Neural progenitor cell (in vitro differentiated cells): ENCODE measurements at regions not wholly inside any gene's neighbourhood (a gene's known extent, or its start where the extent isn't known, plus 50 kb on each side); places are given as distances from the start of the nearest gene placed in this dataset.

Source experiments
- DNase-seq: peaks from one replicate; pipeline ENCODE4 v3.0.0-alpha.2; 2016; ENCODE audit warnings: low spot score
- H2AFZ ChIP-seq: fragments of 200-600 bp; sonication (generic); replicated peaks from 2 replicates; pipeline ENCODE4 v1.6.1; 2016; ENCODE audit warnings: antibody characterized with exemption
- H3F3A ChIP-seq: fragments of 200-600 bp; sonication (generic); 2 replicates; pipeline ENCODE4 v1.6.1; 2016; ENCODE audit warnings: antibody characterized with exemption, low read depth
- H3K27ac ChIP-seq: fragments of 200-600 bp; sonication (generic); 2 replicates; pipeline ENCODE4 v1.5.1; 2016; ENCODE audit warnings: mild to moderate bottlenecking
- H3K27me3 ChIP-seq: fragments of 200-600 bp; sonication (generic); 2 replicates; pipeline ENCODE4 v1.6.1; 2016; ENCODE audit warnings: mild to moderate bottlenecking, moderate library complexity
- H3K36me3 ChIP-seq: fragments of 200-600 bp; sonication (generic); 2 replicates; pipeline ENCODE4 v1.5.1; 2016
- H3K4me1 ChIP-seq: fragments of 200-600 bp; sonication (generic); 2 replicates; pipeline ENCODE4 v1.6.1; 2016; ENCODE audit warnings: mixed run types
- H3K4me2 ChIP-seq: fragments of 200-600 bp; sonication (generic); 2 replicates; pipeline ENCODE4 v1.6.1; 2016
- H3K4me3 ChIP-seq: fragments of 200-600 bp; sonication (generic); 2 replicates; pipeline ENCODE4 v1.5.1; 2016
- H3K79me2 ChIP-seq: fragments of 200-600 bp; sonication (generic); 2 replicates; pipeline ENCODE4 v1.6.1; 2016; ENCODE audit warnings: low read depth
- H3K9ac ChIP-seq: fragments of 200-600 bp; sonication (generic); 2 replicates; pipeline ENCODE4 v1.6.1; 2016
- H3K9me3 ChIP-seq: fragments of 200-600 bp; sonication (generic); 2 replicates; pipeline ENCODE4 v1.5.1; 2016; ENCODE audit warnings: low read depth
- H4K20me1 ChIP-seq: fragments of 200-600 bp; sonication (generic); 2 replicates; pipeline ENCODE4 v1.6.1; 2016; ENCODE audit warnings: low read depth
- H3K27ac Mint-ChIP-seq: 3 replicates; pipeline ENCODE4 v1.8.0; 2021; ENCODE audit warnings: mixed read lengths
- H3K27me3 Mint-ChIP-seq: 2 replicates; pipeline ENCODE4 v1.8.0; 2022; ENCODE audit warnings: low read depth, mild to moderate bottlenecking, inconsistent platforms, moderate library complexity, mixed read lengths; ENCODE audit not compliant: insufficient read depth
- H3K36me3 Mint-ChIP-seq: 3 replicates; pipeline ENCODE4 v1.8.0; 2021; ENCODE audit warnings: mixed read lengths
- H3K4me1 Mint-ChIP-seq: 3 replicates; pipeline ENCODE4 v1.8.0; 2021; ENCODE audit warnings: mixed read lengths
- H3K4me3 Mint-ChIP-seq: 3 replicates; pipeline ENCODE4 v1.8.0; 2021; ENCODE audit warnings: mild to moderate bottlenecking, moderate library complexity, mixed read lengths
- H3K9me3 Mint-ChIP-seq: 3 replicates; pipeline ENCODE4 v1.8.0; 2020; ENCODE audit warnings: mixed read lengths
- EZH2 ChIP-seq: fragments of 200-600 bp; sonication (generic); IDR thresholded peaks from 2 replicates; pipeline ENCODE4 v1.6.1; 2017; ENCODE audit warnings: antibody characterized with exemption, mild to moderate bottlenecking, moderate library complexity
- EZH2phosphoT487 ChIP-seq: fragments of 200-600 bp; sonication (generic); IDR thresholded peaks from 2 replicates; pipeline ENCODE4 v1.6.1; 2017; ENCODE audit warnings: antibody characterized with exemption
- TF ChIP-seq, protein P1 (sequence below): fragments of 200-600 bp; sonication (generic); IDR thresholded peaks from 2 replicates; pipeline ENCODE4 v1.5.1; 2017; ENCODE audit warnings: antibody characterized with exemption, mild to moderate bottlenecking

DNA sequence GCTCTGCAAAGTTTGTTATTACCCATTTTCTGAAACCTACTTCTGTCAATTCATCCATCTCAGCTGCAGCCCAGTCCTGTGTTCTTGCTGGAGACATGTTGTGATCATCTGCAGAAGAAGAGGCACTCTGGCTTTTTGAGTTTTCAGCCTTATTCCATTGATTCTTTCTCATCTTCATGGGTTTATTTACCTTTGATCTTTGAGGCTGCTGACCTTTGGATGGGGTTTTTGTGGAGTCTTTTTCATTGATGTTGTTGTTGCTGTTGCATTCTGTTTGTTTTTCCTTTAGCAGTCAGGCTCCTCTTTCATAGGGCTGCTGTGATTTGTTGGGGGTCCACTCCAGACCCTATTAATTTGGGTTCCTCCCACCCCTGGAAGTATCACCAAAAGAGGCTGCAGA is 164.3 kb downstream of the FCRL5 start:
- Mint-ChIP-seq H3K27me3 (no peaks in the 10 kb centered on the region), H3K36me3 (no peaks in the 10 kb centered on the region), H3K4me1 (no peaks in the 10 kb centered on the region), H3K9me3 (no peaks in the 10 kb centered on the region), H3K27ac (no peak overlapping the region), H3K4me3 (no peak overlapping the region)
- H2AFZ ChIP-seq, result no peak overlapping the region
- no peaks in the 10 kb centered on the region for H3K27me3 ChIP-seq
- no peaks in the 10 kb centered on the region for H3K79me2 ChIP-seq
- no peak overlapping the region for H3K9ac ChIP-seq
- TF ChIP-seq EZH2 (no peak), EZH2phosphoT487 (no peak)
- TF ChIP-seq, protein P1, sequence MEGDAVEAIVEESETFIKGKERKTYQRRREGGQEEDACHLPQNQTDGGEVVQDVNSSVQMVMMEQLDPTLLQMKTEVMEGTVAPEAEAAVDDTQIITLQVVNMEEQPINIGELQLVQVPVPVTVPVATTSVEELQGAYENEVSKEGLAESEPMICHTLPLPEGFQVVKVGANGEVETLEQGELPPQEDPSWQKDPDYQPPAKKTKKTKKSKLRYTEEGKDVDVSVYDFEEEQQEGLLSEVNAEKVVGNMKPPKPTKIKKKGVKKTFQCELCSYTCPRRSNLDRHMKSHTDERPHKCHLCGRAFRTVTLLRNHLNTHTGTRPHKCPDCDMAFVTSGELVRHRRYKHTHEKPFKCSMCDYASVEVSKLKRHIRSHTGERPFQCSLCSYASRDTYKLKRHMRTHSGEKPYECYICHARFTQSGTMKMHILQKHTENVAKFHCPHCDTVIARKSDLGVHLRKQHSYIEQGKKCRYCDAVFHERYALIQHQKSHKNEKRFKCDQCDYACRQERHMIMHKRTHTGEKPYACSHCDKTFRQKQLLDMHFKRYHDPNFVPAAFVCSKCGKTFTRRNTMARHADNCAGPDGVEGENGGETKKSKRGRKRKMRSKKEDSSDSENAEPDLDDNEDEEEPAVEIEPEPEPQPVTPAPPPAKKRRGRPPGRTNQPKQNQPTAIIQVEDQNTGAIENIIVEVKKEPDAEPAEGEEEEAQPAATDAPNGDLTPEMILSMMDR, result no peak
- peaks cover 7% of the 10 kb centered on the region for H3K4me1 ChIP-seq
- no peak overlapping the region for H3K4me3 ChIP-seq
- H3K36me3 ChIP-seq, result no peaks in the 10 kb centered on the region
- H4K20me1 ChIP-seq, result no peaks in the 10 kb centered on the region
- H3K4me2 ChIP-seq, result no peak overlapping the region
- no peak overlapping the region for H3K27ac ChIP-seq
- H3F3A ChIP-seq, result peaks cover 3% of the 10 kb centered on the region
- no peak for DNase-seq
- no peaks in the 10 kb centered on the region for H3K9me3 ChIP-seq

DNA sequence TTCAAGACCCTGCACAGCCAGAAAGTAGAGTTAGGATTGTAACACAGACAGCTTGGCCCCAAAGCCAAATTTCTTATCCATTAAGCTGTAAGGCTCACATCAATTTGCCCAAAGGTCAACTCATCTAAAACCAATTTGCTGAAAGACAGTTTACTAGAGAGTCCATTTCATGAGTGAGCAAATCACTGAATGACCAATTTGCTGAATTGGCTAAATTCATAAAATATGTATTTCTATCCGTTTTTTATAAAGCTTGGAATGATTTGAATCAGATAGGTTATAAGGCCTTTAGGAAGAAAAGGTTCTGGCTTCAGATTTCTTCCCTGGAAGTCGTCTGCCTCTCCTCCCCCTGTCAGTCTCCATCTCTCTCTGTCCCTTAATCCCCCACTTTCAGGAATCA is 168.1 kb downstream of the FCRL5 start:
- H3K27ac ChIP-seq, result no peak overlapping the region

DNA sequence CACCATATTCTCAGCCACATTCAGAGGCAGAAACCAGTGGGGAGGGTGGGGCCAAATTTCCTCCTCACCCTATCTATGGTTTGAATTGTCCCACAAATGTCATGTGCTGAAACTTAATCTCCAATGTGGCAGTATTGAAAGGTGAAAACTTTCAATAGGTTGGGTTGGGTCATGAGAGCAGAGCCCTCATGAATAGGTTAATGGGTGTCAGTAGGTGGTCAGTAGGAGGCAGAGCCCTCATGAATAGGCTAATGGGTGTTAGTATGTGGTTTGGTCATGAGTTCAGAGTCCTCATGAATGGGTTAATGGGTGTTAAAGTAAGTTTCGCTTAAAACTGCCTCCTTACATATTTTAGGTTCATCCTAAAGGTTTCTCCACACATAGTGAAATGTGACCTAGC is 170.0 kb downstream of the FCRL5 start:
- Mint-ChIP-seq H3K4me3 (no peak overlapping the region), H3K27ac (no peak overlapping the region), H3K9me3 (no peaks in the 10 kb centered on the region), H3K27me3 (peaks cover 3% of the 10 kb centered on the region), H3K4me1 (no peaks in the 10 kb centered on the region), H3K36me3 (no peaks in the 10 kb centered on the region)
- H3K9me3 ChIP-seq, result no peaks in the 10 kb centered on the region
- H3K4me1 ChIP-seq, result peaks cover 7% of the 10 kb centered on the region
- TF ChIP-seq, protein P1, result no peak
- TF ChIP-seq EZH2 (no peak), EZH2phosphoT487 (no peak)
- no peak overlapping the region for H3K4me3 ChIP-seq
- H3K36me3 ChIP-seq, result no peaks in the 10 kb centered on the region
- H4K20me1 ChIP-seq, result no peaks in the 10 kb centered on the region
- H3F3A ChIP-seq, result peaks cover 3% of the 10 kb centered on the region
- DNase-seq, result no peak
- H3K27ac ChIP-seq, result no peak overlapping the region
- H2AFZ ChIP-seq, result no peak overlapping the region
- H3K79me2 ChIP-seq, result no peaks in the 10 kb centered on the region
- H3K27me3 ChIP-seq, result no peaks in the 10 kb centered on the region
- no peak overlapping the region for H3K4me2 ChIP-seq
- H3K9ac ChIP-seq, result no peak overlapping the region

More for the DNA sequence above, 168.1 kb downstream of the FCRL5 start:
- H3K4me3 ChIP-seq, result no peak overlapping the region
- no peak overlapping the region for H3K4me2 ChIP-seq
- no peak overlapping the region for H3K9ac ChIP-seq
- H3K9me3 ChIP-seq, result no peaks in the 10 kb centered on the region
- H4K20me1 ChIP-seq, result no peaks in the 10 kb centered on the region
- DNase-seq, result no peak
- no peaks in the 10 kb centered on the region for H3K27me3 ChIP-seq
- no peak overlapping the region for H2AFZ ChIP-seq
- Mint-ChIP-seq H3K4me3 (no peak overlapping the region), H3K27ac (no peak overlapping the region), H3K9me3 (no peaks in the 10 kb centered on the region), H3K36me3 (no peaks in the 10 kb centered on the region), H3K27me3 (no peaks in the 10 kb centered on the region), H3K4me1 (no peaks in the 10 kb centered on the region)
- TF ChIP-seq, protein P1, result no peak
- no peak for TF ChIP-seq EZH2phosphoT487
- no peak for TF ChIP-seq EZH2
- peaks cover 7% of the 10 kb centered on the region for H3K4me1 ChIP-seq
- no peaks in the 10 kb centered on the region for H3K36me3 ChIP-seq
- no peaks in the 10 kb centered on the region for H3K79me2 ChIP-seq
- peaks cover 3% of the 10 kb centered on the region for H3F3A ChIP-seq

DNA sequence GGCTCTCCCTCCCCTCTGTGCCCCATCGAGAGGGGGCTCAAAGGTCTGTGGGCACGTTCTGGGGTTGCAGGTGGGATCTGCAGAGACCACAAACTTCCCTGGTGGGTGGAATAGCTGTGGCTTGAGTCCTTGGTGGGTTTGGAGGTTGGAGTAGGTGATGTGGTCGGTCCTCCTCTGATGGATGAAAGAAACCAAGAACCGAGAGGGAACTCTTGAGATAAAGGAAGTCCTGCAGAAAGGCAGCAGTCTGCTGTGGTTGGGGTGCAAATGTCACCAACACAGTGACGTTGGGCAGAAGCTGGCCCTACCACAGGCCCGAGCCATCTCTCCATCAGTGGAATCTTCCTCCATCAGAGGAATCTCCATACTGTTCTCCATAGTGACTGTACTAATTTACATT is 171.8 kb downstream of the FCRL5 start:
- no peak overlapping the region for H3K4me2 ChIP-seq
- DNase-seq, result no peak
- H4K20me1 ChIP-seq, result no peaks in the 10 kb centered on the region
- peaks cover 7% of the 10 kb centered on the region for H3K4me1 ChIP-seq
- Mint-ChIP-seq H3K27ac (no peak overlapping the region), H3K27me3 (peaks cover 3% of the 10 kb centered on the region), H3K9me3 (no peaks in the 10 kb centered on the region), H3K36me3 (no peaks in the 10 kb centered on the region), H3K4me3 (no peak overlapping the region), H3K4me1 (no peaks in the 10 kb centered on the region)
- H3K27ac ChIP-seq, result no peak overlapping the region
- H3K36me3 ChIP-seq, result no peaks in the 10 kb centered on the region
- no peaks in the 10 kb centered on the region for H3K79me2 ChIP-seq
- H2AFZ ChIP-seq, result no peak overlapping the region
- no peak overlapping the region for H3K9ac ChIP-seq
- peaks cover 3% of the 10 kb centered on the region for H3F3A ChIP-seq
- H3K9me3 ChIP-seq, result no peaks in the 10 kb centered on the region
- no peak overlapping the region for H3K4me3 ChIP-seq
- H3K27me3 ChIP-seq, result no peaks in the 10 kb centered on the region
- TF ChIP-seq, protein P1, result no peak
- no peak for TF ChIP-seq EZH2
- no peak for TF ChIP-seq EZH2phosphoT487
